ENCODE measurements at regions not wholly inside any gene's neighbourhood (a gene's known extent, or its start where the extent isn't known, plus 50 kb on each side); places are given as distances from the start of the nearest gene placed in this dataset.
"Not testable (repeated sequence)": the region's sequence is repeated elsewhere in the genome, so short reads cannot be mapped to it uniquely, and the experiment has no call there.

DNA sequence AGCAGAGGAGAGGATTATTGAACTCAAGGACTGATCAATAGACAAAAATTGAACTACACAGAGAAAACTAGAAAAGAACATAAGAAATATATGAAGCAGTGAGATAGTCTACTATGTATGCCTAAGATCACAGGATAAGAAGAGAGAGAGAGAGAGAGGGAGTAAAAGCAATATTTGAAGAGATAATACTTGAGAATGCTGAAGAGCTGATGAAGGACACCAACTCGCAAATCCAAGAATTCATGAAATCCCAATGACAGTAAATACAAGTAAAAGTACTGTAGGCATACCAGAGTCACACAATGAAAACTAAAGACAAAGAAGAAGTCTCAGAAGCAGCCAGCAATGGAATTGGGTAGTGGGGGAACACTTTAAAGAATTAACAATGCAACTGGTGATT, 260.1 kb upstream of the SPAG17 start:
- DNase-seq = no peak

- no peak for DNase-seq
Measured at GRCh38 chr1:118442214-118442613, 257.2 kb upstream of the SPAG17 start.

DNA sequence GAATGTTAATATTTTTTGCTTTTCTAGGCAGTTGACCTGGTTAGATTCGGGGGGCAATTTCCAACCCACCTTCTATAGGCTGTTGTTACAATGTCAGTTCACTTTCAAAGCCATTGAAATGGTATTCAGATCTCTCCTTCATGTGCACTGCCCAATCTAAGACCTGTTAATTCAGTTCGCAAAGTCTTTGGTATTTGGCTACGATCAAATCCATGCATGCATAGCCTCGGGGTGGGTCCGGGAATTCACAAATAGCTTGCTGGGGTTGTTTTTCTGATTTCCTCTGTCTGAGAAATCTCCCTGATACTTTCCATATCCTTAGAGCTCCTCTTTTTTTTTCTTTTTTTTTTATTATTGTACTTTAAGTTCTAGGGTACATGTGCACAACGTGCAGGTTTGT, 252.6 kb upstream of the SPAG17 start:
- no peak for DNase-seq

GRCh38 chr1:118429856-118430255, 244.8 kb upstream of the SPAG17 start:
- no peak for DNase-seq

DNA sequence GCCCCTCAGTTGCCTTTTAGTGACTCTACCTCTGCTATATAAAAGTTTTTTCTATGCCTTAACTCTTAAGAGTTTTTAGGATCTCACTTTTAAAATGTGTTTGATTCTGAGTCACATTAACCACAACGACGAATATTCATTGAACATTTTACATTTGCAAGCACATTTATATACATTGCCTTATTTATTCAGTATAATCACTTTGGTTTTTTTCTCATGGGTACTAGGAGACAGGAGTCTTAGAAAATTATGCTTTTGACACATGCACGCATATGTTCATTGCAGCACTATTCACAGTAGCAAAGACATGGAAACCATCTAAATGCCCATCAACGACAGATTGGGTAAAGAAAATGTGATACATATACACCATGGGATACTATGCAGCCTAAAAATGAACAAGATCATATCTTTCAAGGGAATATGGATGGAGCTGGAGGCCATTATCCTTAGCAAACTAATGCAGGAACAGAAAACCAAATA, 236.9 kb upstream of the SPAG17 start:
- no peak for DNase-seq

DNA sequence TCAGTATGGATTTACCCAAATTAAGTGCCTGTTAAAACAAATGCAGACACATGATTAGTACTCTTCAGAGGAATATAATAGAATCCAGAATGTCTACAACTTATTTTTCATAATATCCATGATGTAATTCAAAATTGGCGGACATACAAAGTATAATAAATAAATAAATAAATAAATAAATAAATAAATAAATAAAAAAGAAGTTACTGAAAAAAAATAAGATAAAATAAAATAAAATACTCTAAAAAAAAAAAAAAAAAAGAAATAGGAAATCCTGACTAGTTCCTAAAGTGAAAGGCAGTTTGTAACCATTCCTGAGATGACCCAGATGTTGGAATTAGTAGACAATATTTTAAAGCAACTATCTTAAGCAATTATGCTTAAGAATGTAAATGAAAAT, 219.0 kb upstream of the SPAG17 start:
- no peak for DNase-seq

GRCh38 chr1:118397496-118397859, 212.4 kb upstream of the SPAG17 start:
- DNase-seq = no peak

- DNase-seq = peak; percentile 0
Measured at GRCh38 chr1:118396829-118397495, 211.9 kb upstream of the SPAG17 start.

DNA sequence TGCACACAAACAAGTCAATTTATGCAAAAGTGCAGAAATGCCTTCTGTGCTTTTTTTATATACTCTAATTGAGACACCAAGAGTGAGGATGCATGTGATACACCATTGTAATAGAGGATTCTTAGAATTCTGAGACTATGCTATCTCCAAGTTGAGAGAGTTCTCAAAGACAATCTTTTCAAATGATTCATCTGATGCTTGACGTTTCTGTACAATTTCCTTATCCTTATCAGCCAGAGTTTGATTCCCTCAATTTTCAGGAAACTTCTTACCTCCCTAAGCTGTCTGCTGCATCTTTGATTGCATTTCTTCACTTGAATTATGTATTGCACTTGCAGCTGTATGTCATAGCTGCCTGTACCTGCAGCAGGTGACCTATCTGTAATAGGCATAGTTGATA, 211.3 kb upstream of the SPAG17 start:
- no peak for DNase-seq

DNA sequence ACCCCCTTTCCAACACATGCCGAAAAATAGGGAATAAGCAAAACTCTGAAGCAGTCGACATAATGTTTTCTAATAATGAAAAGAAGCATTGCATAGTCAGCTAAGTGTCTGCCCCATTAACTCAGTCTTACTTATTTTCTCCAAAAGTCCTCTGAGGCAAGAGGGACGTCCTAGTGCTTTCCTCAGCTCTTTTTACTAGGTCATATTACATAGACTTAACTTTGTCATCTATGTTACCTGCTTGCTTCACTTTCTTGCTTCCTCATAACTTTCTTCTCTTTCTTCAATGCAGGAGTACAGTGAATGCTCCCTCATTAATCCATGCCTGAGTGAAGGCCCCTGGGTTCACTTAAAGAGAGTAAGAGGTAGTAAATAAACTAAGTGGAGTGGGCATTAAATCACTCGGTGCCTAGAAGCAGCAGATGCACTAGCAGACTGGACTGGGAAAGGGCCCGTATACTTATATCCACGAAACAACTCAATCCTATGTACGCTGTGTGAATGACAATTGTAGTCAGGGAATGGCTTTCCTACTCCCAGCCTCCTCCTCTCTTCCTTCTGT, 210.5 kb upstream of the SPAG17 start:
- DNase-seq = no peak

DNA sequence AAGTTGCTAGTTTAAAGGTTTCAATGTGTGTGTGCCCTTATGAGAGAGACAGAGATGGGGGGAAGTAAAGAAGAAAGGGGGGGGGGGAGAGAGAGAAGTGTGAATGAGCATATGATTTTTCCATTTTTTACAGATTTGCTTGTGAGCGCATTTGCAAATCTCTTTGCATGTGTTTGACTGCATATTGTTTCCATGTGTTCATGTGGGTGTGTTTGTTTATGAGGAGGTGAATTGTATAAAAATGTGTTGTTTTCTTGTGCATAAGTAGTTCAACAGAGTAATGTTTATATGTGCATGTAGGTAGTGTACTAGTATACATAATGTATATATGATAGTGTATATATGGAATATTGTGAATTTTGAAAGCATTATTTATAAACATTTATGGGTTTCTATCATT, 205.9 kb upstream of the SPAG17 start:
- no peak for DNase-seq

DNA sequence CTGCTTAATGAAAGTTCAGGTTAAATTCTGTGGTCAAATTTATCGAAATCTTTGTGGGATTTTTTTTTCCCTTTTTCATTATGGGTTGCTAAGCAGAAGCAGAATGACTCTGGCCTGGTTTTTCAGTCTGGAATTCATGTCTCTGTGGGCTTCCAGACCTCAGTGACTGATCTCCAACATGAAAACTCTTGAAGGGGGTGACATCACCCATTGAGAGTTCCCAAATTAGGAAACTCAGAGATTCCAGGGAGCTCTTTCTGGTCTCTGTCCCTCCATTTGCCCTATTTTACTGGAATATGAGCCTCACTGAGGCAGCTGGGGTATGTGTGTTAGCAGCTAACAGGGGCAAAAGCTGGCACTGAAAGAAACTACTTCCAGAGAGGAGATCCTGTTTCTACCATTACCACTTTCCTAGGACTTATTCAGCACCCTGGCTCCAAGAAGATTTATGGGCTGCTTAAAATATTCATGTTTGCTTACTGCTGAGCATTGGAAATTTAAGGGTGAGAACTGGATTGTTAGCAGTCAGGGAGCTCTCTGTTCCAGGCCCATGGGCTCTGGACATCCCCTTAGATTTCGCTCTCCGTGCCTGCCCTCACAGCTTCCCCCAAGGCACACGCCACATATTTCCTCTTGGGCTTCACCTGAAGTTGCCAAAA, 203.4 kb upstream of the SPAG17 start:
- DNase-seq = peak; percentile 2

DNA sequence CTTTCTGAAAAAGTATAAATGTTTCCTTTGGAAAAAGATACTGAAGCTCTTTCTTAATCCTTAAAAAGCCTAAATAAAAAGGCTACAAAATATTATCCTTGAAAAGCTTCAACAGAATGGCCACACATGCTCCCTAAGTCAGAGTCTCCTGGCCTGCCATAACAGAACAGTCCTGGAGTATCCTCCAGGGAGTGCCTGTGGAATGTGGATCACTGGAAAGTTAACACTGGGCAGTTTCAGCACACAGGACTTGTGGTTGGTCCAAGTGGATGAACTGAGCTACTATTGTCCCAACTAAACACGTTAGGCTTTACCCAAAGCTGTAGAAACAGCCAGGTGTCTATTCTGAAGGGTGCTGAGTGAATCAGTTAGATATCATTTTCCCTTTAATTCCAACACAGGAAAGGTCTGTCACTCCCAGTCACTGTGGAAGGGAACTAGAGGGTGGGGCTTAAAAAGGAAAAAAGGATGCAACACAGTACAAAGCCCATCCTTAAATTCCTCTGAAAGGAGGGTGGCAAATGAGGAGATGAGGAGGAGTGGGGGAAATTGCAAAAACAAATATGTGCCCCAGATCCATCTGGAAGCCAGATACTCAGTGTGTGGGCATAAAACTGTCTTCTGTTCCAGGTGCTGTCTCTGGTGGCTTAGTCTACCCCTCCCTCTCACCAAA, 196.3 kb upstream of the SPAG17 start:
- DNase-seq = no peak

GRCh38 chr1:118377183-118377582, 192.2 kb upstream of the SPAG17 start:
- not testable (repeated sequence) for DNase-seq

DNA sequence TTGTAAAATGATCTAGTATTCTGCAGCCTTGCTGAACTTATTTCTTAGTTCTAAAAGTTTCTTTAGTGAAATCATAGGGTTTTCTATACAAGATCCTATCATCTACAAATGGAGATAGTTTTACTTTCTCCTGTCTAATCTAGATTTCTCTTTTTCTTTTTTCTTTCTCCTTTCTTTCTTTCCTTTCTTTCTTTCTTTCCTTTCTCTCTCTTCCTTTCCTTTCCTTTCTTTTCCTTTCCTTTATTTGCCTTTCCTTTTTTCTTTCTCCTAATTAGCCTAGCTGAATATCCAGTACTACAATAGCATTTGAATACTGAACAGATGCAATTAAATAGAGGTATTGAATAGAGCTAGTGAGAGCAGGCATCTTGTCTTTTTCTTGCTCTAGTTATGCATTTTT, 186.6 kb upstream of the SPAG17 start:
- no peak for DNase-seq

DNA sequence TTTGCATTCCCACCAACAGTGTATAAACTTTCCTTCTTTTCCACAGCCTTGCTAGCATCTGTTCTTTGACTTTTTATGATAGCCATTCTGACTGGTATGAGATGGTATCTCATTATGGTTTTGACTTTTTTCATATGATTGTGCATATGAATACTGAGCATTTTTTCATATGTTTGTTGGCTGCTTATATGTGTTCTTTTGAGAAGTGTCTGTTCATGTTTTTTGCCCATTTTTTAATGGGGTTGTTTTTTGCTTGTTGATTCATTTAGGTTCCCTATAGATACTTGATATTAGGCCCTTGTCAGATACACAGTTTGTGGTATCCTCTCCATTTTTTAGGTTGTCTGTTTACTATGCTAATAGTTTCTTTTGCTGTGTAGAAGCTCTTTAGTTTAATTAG, 185.8 kb upstream of the SPAG17 start:
- no peak for DNase-seq

GRCh38 chr1:118366286-118366685, 181.3 kb upstream of the SPAG17 start:
- no peak for DNase-seq

GRCh38 chr1:118364882-118365281, 179.9 kb upstream of the SPAG17 start:
- DNase-seq = no peak

DNA sequence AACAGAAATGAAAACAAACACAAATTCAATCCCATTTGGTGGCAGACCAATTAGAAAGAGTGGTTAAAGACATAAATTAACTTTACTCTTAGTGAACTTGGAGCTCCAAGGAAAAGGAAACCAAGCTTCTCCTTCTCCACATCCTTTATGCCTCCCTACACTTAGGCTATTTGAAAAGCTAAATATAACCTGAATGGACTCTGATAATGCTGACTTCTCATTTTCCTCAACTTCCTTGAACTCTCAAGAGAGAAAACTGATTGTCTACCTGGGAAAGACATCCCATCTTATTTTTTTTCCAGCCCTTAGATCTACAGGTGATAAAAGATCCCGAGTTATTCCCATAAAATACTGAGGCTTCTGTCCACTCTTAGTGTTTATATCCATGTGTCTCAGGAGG, 178.4 kb upstream of the SPAG17 start:
- DNase-seq = no peak

- no peak for DNase-seq
Measured at GRCh38 chr1:118360817-118361216, 175.8 kb upstream of the SPAG17 start.

GRCh38 chr1:118346936-118347335, 161.9 kb upstream of the SPAG17 start:
- DNase-seq = no peak

DNA sequence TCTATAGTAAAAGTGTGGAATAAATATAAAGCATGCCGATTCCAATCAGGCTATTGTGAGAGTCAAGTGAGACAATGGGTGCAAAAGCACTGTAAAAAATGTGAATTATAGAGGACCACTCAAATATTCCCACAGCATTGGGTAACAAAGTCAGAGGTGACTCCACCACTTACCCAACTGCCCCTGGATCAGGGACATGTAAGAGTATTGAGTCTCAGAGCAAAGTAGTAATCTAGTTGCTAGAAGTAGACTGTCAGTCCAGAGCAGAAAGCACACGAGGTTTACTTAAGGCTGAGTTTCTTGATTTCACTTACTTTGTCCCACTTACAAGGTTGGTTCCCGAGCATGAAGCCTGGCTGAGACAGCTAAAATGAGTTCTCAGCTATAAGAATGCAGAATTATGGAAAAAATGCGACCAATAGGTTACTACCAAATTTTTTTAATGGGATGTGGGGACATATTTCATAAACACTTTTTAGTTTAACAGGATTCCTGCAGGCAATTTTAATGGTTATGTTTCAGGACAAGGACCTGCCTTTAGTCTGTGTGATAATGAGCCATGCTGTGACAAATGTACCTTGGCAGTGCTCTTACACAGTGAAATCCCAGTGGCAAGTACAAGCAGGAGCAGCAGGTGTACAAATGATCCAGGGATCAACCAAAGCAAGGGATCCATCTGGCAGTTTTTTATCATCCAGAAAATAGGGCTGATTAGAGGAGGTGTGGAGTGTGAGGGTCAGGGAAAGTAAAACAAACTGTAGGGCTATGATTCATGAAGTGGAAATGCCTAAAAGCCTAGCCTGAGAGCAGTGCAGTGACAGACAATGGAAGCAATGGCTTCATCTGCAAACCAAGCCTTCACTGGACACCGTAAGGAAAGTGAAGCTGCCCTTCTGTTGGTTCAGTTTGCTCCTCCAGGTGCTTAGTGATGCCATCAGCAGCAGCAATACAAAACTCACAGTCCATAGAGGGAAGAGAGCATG, 156.2 kb upstream of the SPAG17 start:
- DNase-seq = peak; percentile 90

All from NCI-H69 (cell line).